ENCODE measurements at regions not wholly inside any gene's neighbourhood (a gene's known extent, or its start where the extent isn't known, plus 50 kb on each side); places are given as distances from the start of the nearest gene placed in this dataset.

GRCh38 chr13:26822146-26822545 is 61.6 kb upstream of the GPR12 start:
- ATAC-seq (replicated peaks in 1 of 4) (no peak), DNase-seq (no peak)
- Histone ChIP-seq H3K27me3 (replicated peaks in 1 of 2; ENCODE audit: control insufficient read depth in 2 of 2, extremely low read depth in 1 of 2, insufficient read depth in 2 of 2, low read length in 1 of 2) (peaks cover 0 to 4% of the 10 kb centered on the region in 2 experiments), H3K27ac (ENCODE audit: low read length) (no peak overlapping the region), H3K36me3 (ENCODE audit: control insufficient read depth in 2 of 2, extremely low read depth in 1 of 2, insufficient read depth in 1 of 2, low read length in 1 of 2) (no peaks in the 10 kb centered on the region), H3K9me3 (no peaks in the 10 kb centered on the region), H3K4me1 (ENCODE audit: control insufficient read depth in 1 of 2, extremely low read depth in 1 of 2, insufficient read depth in 2 of 2, low read length in 2 of 2) (no peaks in the 10 kb centered on the region), H3K4me3 (ENCODE audit: control insufficient read depth in 1 of 2, extremely low read depth in 1 of 2, low read length in 1 of 2) (no peak overlapping the region)
- H3K27me3 Mint-ChIP-seq: peaks cover 2 to 9% of the 10 kb centered on the region in 2 donors
- POLR2A ChIA-PET: no interaction called here
- no peaks in the 10 kb centered on the region for H3K36me3 Mint-ChIP-seq
- no peaks in the 10 kb centered on the region for H3K4me1 Mint-ChIP-seq
- no peaks in the 10 kb centered on the region for H3K9me3 Mint-ChIP-seq
- H3K4me3 Mint-ChIP-seq: no peak overlapping the region
- CTCF ChIA-PET: interaction anchor here in 1 of 2 donors (0.8 kb wide), 1 partner anchor 124 kb away, joined by 3 read pairs; no protein-coding TSS in a partner anchor
- H3K27ac Mint-ChIP-seq: no peak overlapping the region

GRCh38 chr13:26821672-26822071 is 61.1 kb upstream of the GPR12 start:
- WGBS (ENCODE audit: insufficient coverage): 83% methylated on average over 7 of the region's 7 CpGs
- H3K9me3 Mint-ChIP-seq: no peaks in the 10 kb centered on the region
- Histone ChIP-seq H3K4me3 (ENCODE audit: control insufficient read depth in 1 of 2, extremely low read depth in 1 of 2, low read length in 1 of 2) (no peak overlapping the region), H3K36me3 (ENCODE audit: control insufficient read depth in 2 of 2, extremely low read depth in 1 of 2, insufficient read depth in 1 of 2, low read length in 1 of 2) (no peaks in the 10 kb centered on the region), H3K4me1 (ENCODE audit: control insufficient read depth in 1 of 2, extremely low read depth in 1 of 2, insufficient read depth in 2 of 2, low read length in 2 of 2) (no peaks in the 10 kb centered on the region), H3K9me3 (no peaks in the 10 kb centered on the region), H3K27ac (ENCODE audit: low read length) (no peak overlapping the region), H3K27me3 (replicated peaks in 1 of 2; ENCODE audit: control insufficient read depth in 2 of 2, extremely low read depth in 1 of 2, insufficient read depth in 2 of 2, low read length in 1 of 2) (peaks cover 0 to 4% of the 10 kb centered on the region in 2 experiments)
- no peak overlapping the region for H3K27ac Mint-ChIP-seq
- ATAC-seq (replicated peaks in 1 of 4) (no peak), DNase-seq (no peak)
- H3K36me3 Mint-ChIP-seq: no peaks in the 10 kb centered on the region
- H3K27me3 Mint-ChIP-seq: peaks cover 0 to 9% of the 10 kb centered on the region in 2 donors
- ChIA-PET CTCF (interaction anchor here in 1 of 2 donors (0.8 kb wide), 1 partner anchor 123 kb away, joined by 3 read pairs; no protein-coding TSS in a partner anchor), POLR2A (no interaction called here)
- no peaks in the 10 kb centered on the region for H3K4me1 Mint-ChIP-seq
- H3K4me3 Mint-ChIP-seq: no peak overlapping the region

GRCh38 chr13:26820871-26821270 is 60.3 kb upstream of the GPR12 start:
- Mint-ChIP-seq H3K27me3 (peaks cover 0 to 9% of the 10 kb centered on the region in 2 donors), H3K4me3 (no peak overlapping the region), H3K9me3 (no peaks in the 10 kb centered on the region), H3K27ac (no peak overlapping the region), H3K4me1 (no peaks in the 10 kb centered on the region), H3K36me3 (no peaks in the 10 kb centered on the region)
- 74% methylated on average over 2 of the region's 4 CpGs for WGBS (ENCODE audit: insufficient coverage)
- Histone ChIP-seq H3K36me3 (ENCODE audit: control insufficient read depth in 2 of 2, extremely low read depth in 1 of 2, insufficient read depth in 1 of 2, low read length in 1 of 2) (no peaks in the 10 kb centered on the region), H3K4me1 (ENCODE audit: control insufficient read depth in 1 of 2, extremely low read depth in 1 of 2, insufficient read depth in 2 of 2, low read length in 2 of 2) (no peaks in the 10 kb centered on the region), H3K27ac (ENCODE audit: low read length) (no peak overlapping the region), H3K27me3 (replicated peaks in 1 of 2; ENCODE audit: control insufficient read depth in 2 of 2, extremely low read depth in 1 of 2, insufficient read depth in 2 of 2, low read length in 1 of 2) (peaks cover 0 to 8% of the 10 kb centered on the region in 2 experiments), H3K9me3 (no peaks in the 10 kb centered on the region), H3K4me3 (ENCODE audit: control insufficient read depth in 1 of 2, extremely low read depth in 1 of 2, low read length in 1 of 2) (no peak overlapping the region)
- no peak for DNase-seq
- ChIA-PET CTCF (interaction anchor here in 1 of 2 donors (0.6 kb wide), 1 partner anchor 887 kb away, joined by 3 read pairs; no protein-coding TSS in a partner anchor), POLR2A (no interaction called here)
- no peak for ATAC-seq (replicated peaks in 1 of 4)

GRCh38 chr13:26819046-26819445 is 58.5 kb upstream of the GPR12 start:
- no peak overlapping the region for H3K4me3 Mint-ChIP-seq
- ATAC-seq (replicated peaks in 1 of 4) (no peak), DNase-seq (no peak)
- Histone ChIP-seq H3K4me3 (ENCODE audit: control insufficient read depth in 1 of 2, extremely low read depth in 1 of 2, low read length in 1 of 2) (no peak overlapping the region), H3K27ac (ENCODE audit: low read length) (no peak overlapping the region), H3K27me3 (replicated peaks in 1 of 2; ENCODE audit: control insufficient read depth in 2 of 2, extremely low read depth in 1 of 2, insufficient read depth in 2 of 2, low read length in 1 of 2) (peaks cover 0 to 20% of the 10 kb centered on the region in 2 experiments), H3K9me3 (no peaks in the 10 kb centered on the region), H3K4me1 (ENCODE audit: control insufficient read depth in 1 of 2, extremely low read depth in 1 of 2, insufficient read depth in 2 of 2, low read length in 2 of 2) (no peaks in the 10 kb centered on the region), H3K36me3 (ENCODE audit: control insufficient read depth in 2 of 2, extremely low read depth in 1 of 2, insufficient read depth in 1 of 2, low read length in 1 of 2) (no peaks in the 10 kb centered on the region)
- 96% methylated on average over 3 of the region's 3 CpGs for WGBS (ENCODE audit: insufficient coverage)
- no peaks in the 10 kb centered on the region for H3K4me1 Mint-ChIP-seq
- peaks cover 7 to 19% of the 10 kb centered on the region in 2 donors for H3K27me3 Mint-ChIP-seq
- no peak overlapping the region for H3K27ac Mint-ChIP-seq
- ChIA-PET POLR2A (no interaction called here), CTCF (no interaction called here)
- H3K9me3 Mint-ChIP-seq: no peaks in the 10 kb centered on the region
- no peaks in the 10 kb centered on the region for H3K36me3 Mint-ChIP-seq

GRCh38 chr13:26816881-26817280 is 56.3 kb upstream of the GPR12 start:
- POLR2A ChIA-PET: no interaction called here
- no peaks in the 10 kb centered on the region for H3K36me3 Mint-ChIP-seq
- 75% methylated on average over 6 of the region's 8 CpGs for WGBS (ENCODE audit: insufficient coverage)

GRCh38 chr13:26813980-26814348 is 53.4 kb upstream of the GPR12 start:
- peaks cover 22 to 32% of the 10 kb centered on the region in 2 donors for H3K27me3 Mint-ChIP-seq
- 40% methylated on average over 2 of the region's 6 CpGs for WGBS (ENCODE audit: insufficient coverage)
- no peaks in the 10 kb centered on the region for H3K36me3 Mint-ChIP-seq
- H3K36me3 ChIP-seq (ENCODE audit: control insufficient read depth in 2 of 2, extremely low read depth in 1 of 2, insufficient read depth in 1 of 2, low read length in 1 of 2): no peaks in the 10 kb centered on the region
- H3K9me3 Mint-ChIP-seq: no peaks in the 10 kb centered on the region
- no peaks in the 10 kb centered on the region for H3K9me3 ChIP-seq
- H3K4me1 Mint-ChIP-seq: no peaks in the 10 kb centered on the region
- DNase-seq: no peak
- no peak overlapping the region for H3K4me3 Mint-ChIP-seq
- CTCF ChIA-PET: no interaction called here
- H3K4me1 ChIP-seq (ENCODE audit: control insufficient read depth in 1 of 2, extremely low read depth in 1 of 2, insufficient read depth in 2 of 2, low read length in 2 of 2): no peaks in the 10 kb centered on the region
- H3K27ac Mint-ChIP-seq: no peak overlapping the region
- H3K4me3 ChIP-seq (ENCODE audit: control insufficient read depth in 1 of 2, extremely low read depth in 1 of 2, low read length in 1 of 2): no peak overlapping the region
- H3K27ac ChIP-seq (ENCODE audit: low read length): no peak overlapping the region
- no peak for ATAC-seq (replicated peaks in 1 of 4)
- H3K27me3 ChIP-seq (replicated peaks in 1 of 2; ENCODE audit: control insufficient read depth in 2 of 2, extremely low read depth in 1 of 2, insufficient read depth in 2 of 2, low read length in 1 of 2): peaks cover 2 to 23% of the 10 kb centered on the region in 2 experiments
- POLR2A ChIA-PET: interaction anchor here in 1 of 2 donors (0.6 kb wide), 1 partner anchor 45 kb away, joined by 3 read pairs; no protein-coding TSS in a partner anchor

More at GRCh38 chr13:26816881-26817280, 56.3 kb upstream of the GPR12 start:
- Histone ChIP-seq H3K27me3 (replicated peaks in 1 of 2; ENCODE audit: control insufficient read depth in 2 of 2, extremely low read depth in 1 of 2, insufficient read depth in 2 of 2, low read length in 1 of 2) (peaks cover 0 to 23% of the 10 kb centered on the region in 2 experiments), H3K4me1 (ENCODE audit: control insufficient read depth in 1 of 2, extremely low read depth in 1 of 2, insufficient read depth in 2 of 2, low read length in 2 of 2) (no peaks in the 10 kb centered on the region), H3K4me3 (ENCODE audit: control insufficient read depth in 1 of 2, extremely low read depth in 1 of 2, low read length in 1 of 2) (no peak overlapping the region), H3K9me3 (no peaks in the 10 kb centered on the region), H3K36me3 (ENCODE audit: control insufficient read depth in 2 of 2, extremely low read depth in 1 of 2, insufficient read depth in 1 of 2, low read length in 1 of 2) (no peaks in the 10 kb centered on the region), H3K27ac (ENCODE audit: low read length) (no peak overlapping the region)
- Mint-ChIP-seq H3K27me3 (peaks cover 14 to 24% of the 10 kb centered on the region in 2 donors), H3K4me3 (no peak overlapping the region), H3K9me3 (no peaks in the 10 kb centered on the region), H3K4me1 (no peaks in the 10 kb centered on the region), H3K27ac (no peak overlapping the region)
- DNase-seq: no peak
- ATAC-seq (replicated peaks in 1 of 4): no peak
- CTCF ChIA-PET: no interaction called here
